OCI-LY3 (cell line): ENCODE measurements at regions not wholly inside any gene's neighbourhood (a gene's known extent, or its start where the extent isn't known, plus 50 kb on each side); places are given as distances from the start of the nearest gene placed in this dataset.

ENCODE experiments used
- H2AFZ ChIP-seq: fragments of 200-600, 300-600 bp; shearing (Covaris generic); 2 replicates; pipeline ENCODE4 v1.6.0; 2014; ENCODE audit warnings: antibody characterized with exemption, low read depth, low read length
- H3K27ac ChIP-seq: fragments of 200-600, 300-600 bp; sonication (generic); 2 replicates; pipeline ENCODE4 v1.5.1; 2014; ENCODE audit warnings: mild to moderate bottlenecking, low read length, moderate library complexity, mixed read lengths
- H3K27me3 ChIP-seq: fragments of 200-600, 300-600 bp; sonication (generic); 2 replicates; pipeline ENCODE4 v1.6.1; 2014; ENCODE audit warnings: low read depth, low read length, mixed read lengths
- H3K36me3 ChIP-seq: fragments of 200-600, 300-600 bp; sonication (generic); replicated peaks from 2 replicates; pipeline ENCODE3; 2014; ENCODE audit warnings: low read depth, low read length, mixed read lengths
- H3K4me1 ChIP-seq: fragments of 300-600, 200-600 bp; sonication (generic); 2 replicates; pipeline ENCODE4 v1.6.1; 2014; ENCODE audit warnings: low read length, mixed read lengths
- H3K4me2 ChIP-seq: fragments of 200-600, 300-600 bp; sonication (generic); 2 replicates; pipeline ENCODE4 v1.6.1; 2014; ENCODE audit warnings: low read length, mixed read lengths
- H3K4me3 ChIP-seq: fragments of 300-600, 200-600 bp; sonication (generic); 2 replicates; pipeline ENCODE4 v1.5.1; 2014; ENCODE audit warnings: antibody characterized with exemption, mild to moderate bottlenecking, low read length, moderate library complexity
- H3K79me2 ChIP-seq: fragments of 300-600, 200-600 bp; shearing (Covaris generic); 2 replicates; pipeline ENCODE4 v1.6.1; 2014; ENCODE audit warnings: mild to moderate bottlenecking, low read length, mixed read lengths
- H3K9ac ChIP-seq: fragments of 300-600, 200-600 bp; shearing (Covaris generic); 2 replicates; pipeline ENCODE4 v1.6.0; 2014; ENCODE audit warnings: mild to moderate bottlenecking, low read length, moderate library complexity
- H3K9me3 ChIP-seq: fragments of 200-600, 300-600 bp; shearing (Covaris generic); 2 replicates; pipeline ENCODE4 v1.6.1; 2014; ENCODE audit warnings: low read length, mixed read lengths; ENCODE audit not compliant: insufficient read depth
- H4K20me1 ChIP-seq: fragments of 200-600, 300-600 bp; sonication (generic); 2 replicates; pipeline ENCODE4 v1.6.1; 2016; ENCODE audit warnings: low read length, mixed read lengths; ENCODE audit not compliant: insufficient read depth
- EZH2phosphoT487 ChIP-seq: fragments of 200-600 bp; shearing (Covaris generic); IDR thresholded peaks from 2 replicates; pipeline ENCODE4 v1.6.1; 2018; ENCODE audit warnings: antibody characterized with exemption, mixed run types, low read depth
- TF ChIP-seq, protein P1 (sequence below): fragments of 200-600, 300-600 bp; sonication (generic); IDR thresholded peaks from 2 replicates; pipeline ENCODE4 v1.5.1; 2014; ENCODE audit warnings: antibody characterized with exemption, low read length, low read depth

DNA sequence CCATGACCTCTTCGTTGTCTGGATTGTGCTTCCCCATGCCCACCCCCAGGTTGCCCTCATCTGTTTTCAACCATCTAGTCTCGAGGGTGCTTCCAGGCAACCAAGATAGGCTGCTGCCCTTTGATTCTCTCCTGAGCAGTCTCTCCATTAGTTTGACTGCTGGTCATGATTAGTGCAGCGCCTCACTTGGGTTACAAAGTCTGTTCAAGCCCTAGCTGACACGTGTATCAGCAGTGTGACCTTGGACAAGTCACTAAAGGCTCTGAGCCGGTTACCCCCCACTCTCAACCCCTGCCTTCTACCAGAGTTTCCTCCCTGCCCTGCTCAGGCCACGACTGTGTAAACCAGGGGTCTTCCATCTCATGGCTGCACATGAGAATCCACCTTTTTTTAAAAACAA lies 185.3 kb upstream of the PWP1 start:
- Histone ChIP-seq H2AFZ (no peak overlapping the region), H3K4me2 (no peak overlapping the region), H3K9me3 (no peaks in the 10 kb centered on the region), H3K36me3 (no peaks in the 10 kb centered on the region), H3K27me3 (no peaks in the 10 kb centered on the region; the same call in 1 of the 2 replicates), H3K27ac (no peak overlapping the region), H3K9ac (no peak overlapping the region), H3K4me1 (no peaks in the 10 kb centered on the region), H3K4me3 (no peak overlapping the region), H4K20me1 (no peaks in the 10 kb centered on the region), H3K79me2 (no peaks in the 10 kb centered on the region)
- TF ChIP-seq EZH2phosphoT487: no peak
- TF ChIP-seq, protein P1, sequence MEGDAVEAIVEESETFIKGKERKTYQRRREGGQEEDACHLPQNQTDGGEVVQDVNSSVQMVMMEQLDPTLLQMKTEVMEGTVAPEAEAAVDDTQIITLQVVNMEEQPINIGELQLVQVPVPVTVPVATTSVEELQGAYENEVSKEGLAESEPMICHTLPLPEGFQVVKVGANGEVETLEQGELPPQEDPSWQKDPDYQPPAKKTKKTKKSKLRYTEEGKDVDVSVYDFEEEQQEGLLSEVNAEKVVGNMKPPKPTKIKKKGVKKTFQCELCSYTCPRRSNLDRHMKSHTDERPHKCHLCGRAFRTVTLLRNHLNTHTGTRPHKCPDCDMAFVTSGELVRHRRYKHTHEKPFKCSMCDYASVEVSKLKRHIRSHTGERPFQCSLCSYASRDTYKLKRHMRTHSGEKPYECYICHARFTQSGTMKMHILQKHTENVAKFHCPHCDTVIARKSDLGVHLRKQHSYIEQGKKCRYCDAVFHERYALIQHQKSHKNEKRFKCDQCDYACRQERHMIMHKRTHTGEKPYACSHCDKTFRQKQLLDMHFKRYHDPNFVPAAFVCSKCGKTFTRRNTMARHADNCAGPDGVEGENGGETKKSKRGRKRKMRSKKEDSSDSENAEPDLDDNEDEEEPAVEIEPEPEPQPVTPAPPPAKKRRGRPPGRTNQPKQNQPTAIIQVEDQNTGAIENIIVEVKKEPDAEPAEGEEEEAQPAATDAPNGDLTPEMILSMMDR: no peak

DNA sequence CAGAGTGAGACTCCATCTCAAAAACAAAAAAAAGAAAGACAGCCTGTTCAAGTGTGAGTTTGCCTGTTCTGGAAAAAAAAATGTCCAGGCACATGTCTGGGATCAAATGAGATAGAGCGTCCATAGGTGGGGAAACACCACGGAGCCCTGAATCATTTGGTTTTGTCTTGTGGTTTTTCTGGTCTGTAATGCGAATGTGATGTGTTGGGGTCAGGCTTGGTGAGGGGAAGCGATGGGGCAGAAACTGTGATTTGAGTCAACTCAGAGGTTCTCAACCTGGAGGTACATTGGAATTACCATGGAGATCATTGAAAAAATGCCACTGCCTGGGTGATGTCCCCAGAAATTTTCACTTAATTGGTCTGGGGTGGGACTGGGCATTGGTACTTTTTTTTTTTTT lies 183.9 kb upstream of the PWP1 start:
- H4K20me1 ChIP-seq: no peaks in the 10 kb centered on the region
- H3K4me2 ChIP-seq: no peak overlapping the region
- no peaks in the 10 kb centered on the region for H3K9me3 ChIP-seq
- H3K4me3 ChIP-seq: no peak overlapping the region
- H3K36me3 ChIP-seq: no peaks in the 10 kb centered on the region
- no peaks in the 10 kb centered on the region for H3K79me2 ChIP-seq
- H3K27me3 ChIP-seq: peaks cover 1% of the 10 kb centered on the region; the same call in 1 of the 2 replicates
- no peak overlapping the region for H3K27ac ChIP-seq
- H3K9ac ChIP-seq: no peak overlapping the region
- H2AFZ ChIP-seq: no peak overlapping the region
- no peaks in the 10 kb centered on the region for H3K4me1 ChIP-seq
- no peak for TF ChIP-seq EZH2phosphoT487
- TF ChIP-seq, protein P1: no peak

- Histone ChIP-seq H3K9ac (no peak overlapping the region), H3K9me3 (no peaks in the 10 kb centered on the region)
- no peak for TF ChIP-seq EZH2phosphoT487
- TF ChIP-seq, protein P1: no peak
These were observed 182.3 kb upstream of the PWP1 start for GRCh38 chr12:107503129-107503855.

DNA sequence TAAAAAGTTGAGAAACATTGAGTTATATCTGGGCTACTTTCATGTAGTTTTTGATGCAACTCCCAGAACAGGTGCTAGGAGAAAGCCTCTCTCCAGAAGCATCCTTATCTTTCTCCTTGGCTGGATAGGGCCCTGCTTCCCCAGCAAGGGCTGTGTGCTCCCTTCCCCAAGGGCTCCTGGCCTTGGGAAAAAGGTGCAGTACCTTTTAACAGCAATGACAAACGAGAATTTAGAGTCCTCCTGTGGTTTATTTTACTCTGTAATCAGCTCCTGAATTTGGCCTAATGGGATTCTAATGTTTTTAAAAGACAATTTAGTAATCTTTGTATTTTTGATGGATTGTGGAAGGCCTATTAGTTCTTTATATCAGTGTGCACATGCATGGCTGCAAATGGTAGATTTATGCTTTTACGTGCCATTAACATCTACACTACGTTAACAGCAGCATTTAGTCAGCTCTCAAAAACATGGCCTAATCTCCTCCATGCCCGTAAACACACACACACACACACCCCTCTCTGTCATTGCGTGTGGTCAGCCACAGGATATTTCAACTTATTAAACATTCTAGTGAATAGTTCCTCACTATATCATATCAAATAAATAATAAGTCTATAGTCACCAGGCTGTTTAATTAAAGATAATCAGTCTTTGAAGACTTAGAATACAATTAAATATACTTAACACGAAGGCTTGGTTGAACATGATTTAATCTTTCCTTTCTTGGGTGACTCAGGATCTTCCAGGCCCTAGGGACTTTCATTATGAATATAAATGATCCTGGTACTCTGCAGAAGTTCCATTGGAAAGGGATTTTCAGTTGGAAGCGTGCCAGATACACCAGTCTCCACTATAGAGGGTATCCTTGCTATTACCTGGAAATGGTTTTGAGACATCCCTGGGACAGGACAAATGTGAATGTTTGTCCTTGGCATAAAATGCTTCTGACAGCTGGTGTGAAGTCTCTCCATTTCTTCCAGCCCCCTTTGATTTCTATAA lies 181.4 kb upstream of the PWP1 start:
- Histone ChIP-seq H2AFZ (no peak overlapping the region), H3K9me3 (no peaks in the 10 kb centered on the region), H3K4me1 (no peaks in the 10 kb centered on the region), H3K4me3 (no peak overlapping the region), H3K27ac (no peak overlapping the region), H4K20me1 (no peaks in the 10 kb centered on the region), H3K79me2 (no peaks in the 10 kb centered on the region), H3K9ac (no peak overlapping the region), H3K36me3 (no peaks in the 10 kb centered on the region), H3K4me2 (no peak overlapping the region), H3K27me3 (peaks cover 13% of the 10 kb centered on the region; the same call in 1 of the 2 replicates)
- TF ChIP-seq EZH2phosphoT487: no peak
- TF ChIP-seq, protein P1: no peak

More at GRCh38 chr12:107503129-107503855, 182.3 kb upstream of the PWP1 start:
- Histone ChIP-seq H4K20me1 (no peaks in the 10 kb centered on the region), H3K27ac (no peak overlapping the region), H3K4me1 (no peaks in the 10 kb centered on the region), H3K4me2 (no peak overlapping the region), H3K79me2 (no peaks in the 10 kb centered on the region), H2AFZ (no peak overlapping the region), H3K4me3 (no peak overlapping the region), H3K36me3 (no peaks in the 10 kb centered on the region), H3K27me3 (peaks cover 11% of the 10 kb centered on the region; the same call in 1 of the 2 replicates)
